Neural progenitor cell (in vitro differentiated cells): ENCODE measurements at regions not wholly inside any gene's neighbourhood (a gene's known extent, or its start where the extent isn't known, plus 50 kb on each side); places are given as distances from the start of the nearest gene placed in this dataset.

ENCODE experiments used
- CTCF ChIP-seq: fragments of 200-600 bp; sonication (generic); IDR thresholded peaks from 2 replicates; pipeline ENCODE4 v1.5.1; 2017; ENCODE audit warnings: antibody characterized with exemption, mild to moderate bottlenecking
- EZH2 ChIP-seq: fragments of 200-600 bp; sonication (generic); IDR thresholded peaks from 2 replicates; pipeline ENCODE4 v1.6.1; 2017; ENCODE audit warnings: antibody characterized with exemption, mild to moderate bottlenecking, moderate library complexity
- EZH2phosphoT487 ChIP-seq: fragments of 200-600 bp; sonication (generic); IDR thresholded peaks from 2 replicates; pipeline ENCODE4 v1.6.1; 2017; ENCODE audit warnings: antibody characterized with exemption

DNA sequence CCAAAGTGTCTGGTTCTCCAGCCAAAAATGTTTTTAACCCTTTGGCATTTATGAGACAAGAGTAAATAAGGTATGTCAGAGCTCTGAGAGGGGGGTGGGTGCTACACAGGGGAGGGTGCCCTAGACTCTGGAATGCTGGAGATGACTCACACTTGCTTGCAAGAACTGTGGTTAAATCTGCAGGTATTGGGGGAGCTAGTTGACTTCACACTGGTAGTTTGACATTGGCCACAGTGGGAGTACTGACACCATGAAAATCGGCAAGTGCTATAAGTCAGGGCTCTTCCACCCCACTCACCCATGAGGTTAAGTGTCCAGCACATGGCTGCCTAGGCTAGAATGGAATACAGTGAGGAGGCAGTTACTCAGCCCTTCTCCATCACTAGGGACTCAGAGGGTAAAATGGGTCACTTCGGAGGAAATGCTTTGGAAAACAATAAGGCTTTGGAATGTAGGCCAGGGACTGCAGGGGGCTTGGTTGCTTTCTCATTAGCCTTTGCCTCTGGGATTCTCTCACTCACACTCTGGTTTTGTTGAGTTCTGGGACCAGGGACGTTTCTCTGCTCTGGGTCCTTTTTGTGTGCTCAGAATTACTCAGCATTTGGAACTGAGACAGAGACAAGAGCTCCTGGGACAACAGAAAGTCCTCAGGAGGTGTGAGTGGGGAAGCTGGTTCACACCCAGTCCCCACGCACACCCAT lies 91.6 kb downstream of the ACKR3 start:
- TF ChIP-seq CTCF (no peak), EZH2 (no peak), EZH2phosphoT487 (no peak)
